K562 (cell line): ENCODE measurements at regions not wholly inside any gene's neighbourhood (a gene's known extent, or its start where the extent isn't known, plus 50 kb on each side); places are given as distances from the start of the nearest gene placed in this dataset.

Experiments used
- ATAC-seq: fragments of 200-7000 bp; cut with Tn5 transposase; 3 replicates; pipeline ENCODE4 v1.9.1; 2020; ENCODE audit warnings: moderate library complexity
- BruUV-seq: library from RNA; stranded (reverse); fragments of 400-500 nt; replicated peaks from 2 replicates; lab custom pipeline; 2021; lab: Mats Ljungman, UMichigan
- CTCF ChIA-PET: fragments of 300-600 bp; formaldehyde crosslinking; extraction: SDS; loops from one replicate; lab custom pipeline; 2021; ENCODE audit warnings: low intra/inter-chr PET ratio; lab: Yijun Ruan, JAX
- POLR2A ChIA-PET: fragments of 300-600, 350-650 bp; sonication (Branson Sonifier 250); formaldehyde crosslinking; extraction: SDS; loops from one replicate; lab custom pipeline; 2021; ENCODE audit warnings: antibody characterized with exemption, inconsistent platforms; lab: Yijun Ruan, JAX
- DNase-seq, 4 experiments: peaks; one replicate each; pipeline versions ENCODE4 v3.0.0 to v3.0.0-alpha.2; 2011 to 2018; ENCODE audit warnings: low spot score in 3 of 4, mixed read lengths in 3 of 4; ENCODE audit errors: extremely low read depth in 1 of 4
- FAIRE-seq: peaks from 2 replicates; lab custom pipeline; 2011; peaks lifted over from hg19 to GRCh38; lab: Jason Lieb, UNC
- H2AFZ ChIP-seq: 2 replicates; pipeline ENCODE4 v1.6.0; 2011; ENCODE audit warnings: low read depth, low read length, control low read depth, inconsistent platforms
- H3K27ac ChIP-seq: fragments of 200-600 bp; 3 replicates; pipeline ENCODE4 v1.8.0; 2011; ENCODE audit warnings: low read depth, mild to moderate bottlenecking, control low read depth, inconsistent platforms, low read length, moderate library complexity, mixed read lengths; ENCODE audit errors: extremely low read depth
- H3K27me3 ChIP-seq, 2 experiments: fragments of 300-600 bp in 1 of 2; 2 replicates in 1 of 2; 3 replicates in 1 of 2; pipeline versions ENCODE4 v1.6.0 to v1.8.0; 2011; ENCODE audit warnings: inconsistent platforms in 2 of 2, low read length in 2 of 2, mild to moderate bottlenecking in 1 of 2, mixed read lengths in 1 of 2, moderate library complexity in 1 of 2; ENCODE audit not compliant: control insufficient read depth in 2 of 2, insufficient read depth in 2 of 2
- H3K36me3 ChIP-seq: fragments of 300-600 bp; 3 replicates; pipeline ENCODE4 v1.8.0; 2011; ENCODE audit warnings: mild to moderate bottlenecking, low read length, inconsistent platforms; ENCODE audit not compliant: control insufficient read depth, insufficient read depth
- H3K4me1 ChIP-seq, 2 experiments: fragments of 200-600 bp in 1 of 2; replicated peaks in 1 of 2; 2 replicates in 1 of 2; 3 replicates in 1 of 2; pipeline versions ENCODE4 v1.5.1 to v1.8.0; 2011; ENCODE audit warnings: inconsistent platforms in 2 of 2, low read length in 2 of 2, mild to moderate bottlenecking in 1 of 2, mixed read lengths in 1 of 2, moderate library complexity in 1 of 2; ENCODE audit not compliant: control insufficient read depth in 2 of 2, insufficient read depth in 2 of 2
- H3K4me2 ChIP-seq: 2 replicates; pipeline ENCODE4 v1.6.1; 2011; ENCODE audit warnings: low read length, control low read depth, inconsistent platforms, mixed read lengths; ENCODE audit not compliant: insufficient read depth
- H3K4me3 ChIP-seq: fragments of 200-600 bp; sonication (generic), shearing (Covaris generic); 2 replicates; pipeline ENCODE4 v1.5.1; 2016; ENCODE audit warnings: control low read depth, inconsistent platforms
- H3K79me2 ChIP-seq: fragments of 200-600 bp; 3 replicates; pipeline ENCODE4 v1.8.0; 2011; ENCODE audit warnings: low read length, inconsistent platforms; ENCODE audit not compliant: control insufficient read depth, insufficient read depth
- H3K9ac ChIP-seq, 2 experiments: 2 replicates each; pipeline versions ENCODE4 v1.6.0 to v1.6.1; 2011; ENCODE audit warnings: low read depth in 2 of 2, low read length in 2 of 2, control low read depth in 1 of 2, inconsistent platforms in 1 of 2, mild to moderate bottlenecking in 1 of 2, mixed read lengths in 1 of 2; ENCODE audit not compliant: insufficient read depth in 1 of 2
- H3K9me1 ChIP-seq: one replicate; pipeline ENCODE4 v1.6.0; 2011; ENCODE audit warnings: inconsistent platforms, mild to moderate bottlenecking, low read length, moderate library complexity; ENCODE audit not compliant: control insufficient read depth, insufficient read depth
- H3K9me3 ChIP-seq: replicated peaks from 2 replicates; pipeline ENCODE4 v1.5.1; 2011; ENCODE audit warnings: low read depth, low read length, inconsistent platforms; ENCODE audit not compliant: control insufficient read depth, insufficient read depth
- H4K20me1 ChIP-seq: replicated peaks from 2 replicates; pipeline ENCODE4 v1.6.1; 2011; ENCODE audit warnings: low read length, inconsistent platforms, mixed read lengths; ENCODE audit not compliant: control insufficient read depth, insufficient read depth
- ARID2 ChIP-seq: fragments of 450-650 bp; IDR thresholded peaks from 2 replicates; pipeline ENCODE4 v1.6.1; 2017; ENCODE audit warnings: antibody characterized with exemption, mild to moderate bottlenecking
- CTCF ChIP-seq, 3 experiments: IDR thresholded peaks in 2 of 3; conservative IDR thresholded peaks in 1 of 3; 2 replicates each; pipeline ENCODE4 v1.5.1; 2011 to 2012; ENCODE audit warnings: low read length in 3 of 3, mild to moderate bottlenecking in 3 of 3, control low read depth in 2 of 3, improper control_type of control experiment in 1 of 3, inconsistent platforms in 1 of 3, low read depth in 1 of 3, mixed read lengths in 1 of 3, moderate library complexity in 1 of 3; ENCODE audit not compliant: insufficient read depth in 2 of 3
- FOXA1 ChIP-seq: fragments of 450-650 bp; IDR thresholded peaks from 2 replicates; pipeline ENCODE4 v1.6.1; 2016; ENCODE audit warnings: mild to moderate bottlenecking, borderline replicate concordance
- IFI16 ChIP-seq: fragments of 250-450 bp; sonication (Bioruptor Pico); IDR thresholded peaks from 2 replicates; pipeline ENCODE4 v2.1.2; 2022; ENCODE audit warnings: mild to moderate bottlenecking, inconsistent platforms
- L3MBTL2 ChIP-seq: fragments of 450-650 bp; IDR thresholded peaks from 2 replicates; pipeline ENCODE4 v1.6.1; 2016; ENCODE audit warnings: mild to moderate bottlenecking, moderate library complexity
- MEF2A ChIP-seq: IDR thresholded peaks from 2 replicates; pipeline ENCODE4 v1.6.1; 2011; ENCODE audit warnings: low read depth, mild to moderate bottlenecking, low read length, moderate library complexity; ENCODE audit not compliant: control insufficient read depth
- MYC ChIP-seq, 2 experiments: fragments of 250-450 bp in 1 of 2; sonication (Bioruptor Pico) in 1 of 2; IDR thresholded peaks; 2 replicates each; pipeline versions ENCODE4 v1.5.1 to v1.6.1; 2012 to 2021; ENCODE audit warnings: low read depth in 2 of 2, borderline replicate concordance in 1 of 2, improper control_type of control experiment in 1 of 2, low read length in 1 of 2, mild to moderate bottlenecking in 1 of 2, moderate library complexity in 1 of 2
- NRF1 ChIP-seq, 2 experiments: fragments of 450-650 bp; IDR thresholded peaks in 1 of 2; conservative IDR thresholded peaks in 1 of 2; 2 replicates each; pipeline ENCODE4 v1.6.1; 2014; ENCODE audit warnings: mild to moderate bottlenecking in 2 of 2
- POLR2B ChIP-seq: fragments of 450-650 bp; IDR thresholded peaks from 2 replicates; pipeline ENCODE4 v1.6.1; 2018; ENCODE audit warnings: low read depth; ENCODE audit not compliant: partially characterized antibody
- TCF15 ChIP-seq: fragments of 250-450 bp; sonication (Bioruptor Pico); IDR thresholded peaks from 2 replicates; pipeline ENCODE4 v1.8.0; 2022; ENCODE audit warnings: moderate library complexity, mild to moderate bottlenecking, inconsistent platforms
- ZNF133 ChIP-seq: fragments of 250-450 bp; sonication (Bioruptor Pico); IDR thresholded peaks from 2 replicates; pipeline ENCODE4 v1.4.0; 2020; ENCODE audit warnings: mild to moderate bottlenecking
- ZNF507 ChIP-seq: conservative IDR thresholded peaks from 2 replicates; pipeline ENCODE4 v1.6.1; 2017; ENCODE audit warnings: missing genetic modification characterization, missing compliant biosample characterization
- ZNF766 ChIP-seq: fragments of 200-800 bp; sonication (Bioruptor generic); conservative IDR thresholded peaks from 2 replicates; pipeline ENCODE4 v1.6.1; 2016; ENCODE audit warnings: missing genetic modification characterization, missing compliant biosample characterization
- WGBS: fragments of 100-300 bp; shearing (Covaris generic); methylation state at CpG from one replicate; pipeline ENCODE4 v1.1.6; 2016; ENCODE audit warnings: low coverage, mixed read lengths; ENCODE audit not compliant: insufficient coverage; ENCODE audit errors: missing lambda C conversion rate; 5-methylcytosine and 5-hydroxymethylcytosine counted together
- in situ Hi-C: fragments of 300-500 bp; cut with MboI; formaldehyde crosslinking; loops from 4 replicates; pipeline ENCODE4 v1.15.0; 2018; ENCODE audit warnings: inconsistent platforms, mixed read lengths
- intact Hi-C: fragments of 100-400 bp; cut with micrococcal nuclease; formaldehyde crosslinking; loops from 2 replicates; pipeline ENCODE4 v1.14.2; 2022
- TF ChIP-seq, protein P1 (sequence below): fragments of 450-650 bp; IDR thresholded peaks from 2 replicates; pipeline ENCODE4 v1.6.1; 2018; ENCODE audit warnings: mild to moderate bottlenecking, low read depth; ENCODE audit not compliant: partially characterized antibody
- TF ChIP-seq, protein P2 (sequence below): conservative IDR thresholded peaks from 2 replicates; pipeline ENCODE4 v1.6.1; 2011; ENCODE audit warnings: low read depth, mild to moderate bottlenecking, low read length; ENCODE audit not compliant: control insufficient read depth

DNA sequence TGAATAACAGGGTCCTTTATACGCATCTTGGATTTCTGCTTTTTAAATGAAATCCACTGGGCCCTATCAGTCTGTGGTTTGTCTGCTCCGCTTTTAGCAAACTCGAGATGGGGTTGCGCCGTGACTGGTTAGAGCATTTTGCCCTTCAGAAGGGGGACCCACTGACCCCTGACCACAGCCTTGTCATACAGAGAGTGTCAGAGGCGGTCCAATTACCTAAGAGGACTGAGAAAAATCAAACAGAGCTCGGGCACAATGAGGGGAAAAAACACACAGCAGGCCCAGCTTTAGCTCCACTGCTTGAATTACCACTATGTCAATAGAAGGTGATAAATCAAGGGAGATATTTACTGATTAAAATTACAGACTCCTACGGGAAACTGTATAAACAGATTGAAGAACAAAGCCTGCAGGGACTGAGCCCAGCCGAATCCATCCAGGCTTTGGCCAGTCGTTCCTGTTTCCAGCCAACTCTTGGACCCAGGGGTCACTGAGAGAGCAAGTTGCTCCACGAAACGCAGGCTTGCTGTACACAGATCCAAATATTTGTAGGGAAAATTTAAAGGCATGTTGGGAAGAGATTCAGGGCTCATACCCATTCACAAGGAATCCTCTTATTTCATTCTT lies 131.9 kb upstream of the ZFHX3 start (continued):
- TF ChIP-seq, protein P1, sequence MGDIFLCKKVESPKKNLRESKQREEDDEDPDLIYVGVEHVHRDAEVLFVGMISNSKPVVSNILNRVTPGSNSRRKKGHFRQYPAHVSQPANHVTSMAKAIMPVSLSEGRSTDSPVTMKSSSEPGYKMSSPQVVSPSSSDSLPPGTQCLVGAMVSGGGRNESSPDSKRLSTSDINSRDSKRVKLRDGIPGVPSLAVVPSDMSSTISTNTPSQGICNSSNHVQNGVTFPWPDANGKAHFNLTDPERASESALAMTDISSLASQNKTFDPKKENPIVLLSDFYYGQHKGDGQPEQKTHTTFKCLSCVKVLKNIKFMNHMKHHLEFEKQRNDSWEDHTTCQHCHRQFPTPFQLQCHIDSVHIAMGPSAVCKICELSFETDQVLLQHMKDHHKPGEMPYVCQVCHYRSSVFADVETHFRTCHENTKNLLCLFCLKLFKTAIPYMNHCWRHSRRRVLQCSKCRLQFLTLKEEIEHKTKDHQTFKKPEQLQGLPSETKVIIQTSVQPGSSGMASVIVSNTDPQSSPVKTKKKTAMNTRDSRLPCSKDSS: no peak
- TF ChIP-seq, all 486 proteins: peak for 0

GRCh38 chr16:73177729-73178295 lies 129.9 kb upstream of the ZFHX3 start:
- H3K4me2 ChIP-seq: no peak overlapping the region
- H3K27ac ChIP-seq: no peak overlapping the region
- CTCF ChIA-PET: no interaction called here
- no peak for FAIRE-seq
- no peaks in the 10 kb centered on the region for H3K4me1 ChIP-seq
- intact Hi-C loops (no loop called here), in situ Hi-C loops (no loop called here)
- DNase-seq: no peak
- H3K9me3 ChIP-seq: no peaks in the 10 kb centered on the region
- TF ChIP-seq NRF1 (conservative IDR thresholded peaks at IDR 0.05 in 1 of 2, IDR thresholded peaks at IDR 0.05 in 1 of 2) (no peak), CTCF (IDR thresholded peaks at IDR 0.05 in 2 of 3, conservative IDR thresholded peaks at IDR 0.05 in 1 of 3; ENCODE audit: insufficient read depth in 2 of 3, low read depth in 1 of 3, low read length in 3 of 3) (no peak), MYC (IDR thresholded peaks at IDR 0.05; ENCODE audit: low read depth, low read length) (no peak), MYC (CRISPR knock-in tag; IDR thresholded peaks at IDR 0.05; ENCODE audit: borderline replicate concordance, low read depth) (no peak), ARID2 (no peak), IFI16 (no peak), POLR2B (no peak), TCF15 (CRISPR knock-in tag) (no peak), MEF2A (no peak), FOXA1 (no peak), ZNF133 (no peak), ZNF507 (tag) (no peak), ZNF766 (CRISPR knock-in tag) (no peak), L3MBTL2 (no peak)
- TF ChIP-seq, protein P2, sequence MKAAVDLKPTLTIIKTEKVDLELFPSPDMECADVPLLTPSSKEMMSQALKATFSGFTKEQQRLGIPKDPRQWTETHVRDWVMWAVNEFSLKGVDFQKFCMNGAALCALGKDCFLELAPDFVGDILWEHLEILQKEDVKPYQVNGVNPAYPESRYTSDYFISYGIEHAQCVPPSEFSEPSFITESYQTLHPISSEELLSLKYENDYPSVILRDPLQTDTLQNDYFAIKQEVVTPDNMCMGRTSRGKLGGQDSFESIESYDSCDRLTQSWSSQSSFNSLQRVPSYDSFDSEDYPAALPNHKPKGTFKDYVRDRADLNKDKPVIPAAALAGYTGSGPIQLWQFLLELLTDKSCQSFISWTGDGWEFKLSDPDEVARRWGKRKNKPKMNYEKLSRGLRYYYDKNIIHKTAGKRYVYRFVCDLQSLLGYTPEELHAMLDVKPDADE: no peak
- WGBS: 0% methylated on average over 8 of the region's 8 CpGs
- ATAC-seq: no peak
- H2AFZ ChIP-seq: no peak overlapping the region
- H3K4me3 ChIP-seq: no peak overlapping the region
- H3K9me1 ChIP-seq: no peaks in the 10 kb centered on the region
- no peaks in the 10 kb centered on the region; the same call in 1 of the 2 replicates for H4K20me1 ChIP-seq
- no peaks in the 10 kb centered on the region for H3K36me3 ChIP-seq
- no peak overlapping the region for H3K9ac ChIP-seq
- POLR2A ChIA-PET: interaction anchor here (0.6 kb wide), 2 partner anchors 117 to 303 kb away, joined by 4 read pairs; no protein-coding TSS in a partner anchor
- H3K79me2 ChIP-seq: no peaks in the 10 kb centered on the region
- H3K27me3 ChIP-seq: peaks cover 0 to 6% of the 10 kb centered on the region in 2 experiments; a peak in 4 of 5 replicates
- no TSS peak for BruUV-seq
